ENCODE measurements at regions not wholly inside any gene's neighbourhood (a gene's known extent, or its start where the extent isn't known, plus 50 kb on each side); places are given as distances from the start of the nearest gene placed in this dataset.

- DNase-seq: no peak
- Histone ChIP-seq H3K27ac (ENCODE audit: low read length) (no peak overlapping the region), H3K4me1 (ENCODE audit: control insufficient read depth, insufficient read depth, low read length) (no peaks in the 10 kb centered on the region), H3K9me3 (ENCODE audit: control insufficient read depth, low read length) (no peaks in the 10 kb centered on the region), H3K4me3 (ENCODE audit: low read length) (no peak overlapping the region), H3K27me3 (ENCODE audit: control insufficient read depth, insufficient read depth) (no peaks in the 10 kb centered on the region)
- intact Hi-C loops (cut with DNase I): no loop called here
- no peak for ATAC-seq
- WGBS: 86% methylated on average over 14 of the region's 14 CpGs
Measured at GRCh38 chr15:93307513-93307912, 218.5 kb upstream of the RGMA start.

DNA sequence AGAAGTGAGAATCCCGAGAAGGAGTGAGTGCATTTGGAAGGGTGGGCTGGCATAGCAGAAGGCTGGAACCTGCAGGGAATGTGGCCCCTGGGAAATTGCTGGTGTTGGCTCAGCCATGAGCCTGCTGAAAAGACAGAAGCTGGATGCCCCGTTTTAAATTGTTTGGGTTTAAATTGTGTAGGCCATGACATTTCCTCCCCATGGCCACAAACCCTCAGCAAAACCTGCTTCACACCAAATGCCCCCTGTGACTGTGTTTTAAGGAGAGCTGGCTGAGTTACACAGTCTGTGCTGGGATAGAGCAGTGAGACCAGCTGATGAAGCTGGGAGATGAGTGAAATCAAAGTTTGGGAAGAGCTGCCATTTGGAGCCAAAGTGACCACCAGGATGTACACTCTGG lies 216.3 kb upstream of the RGMA start:
- DNase-seq (no peak), ATAC-seq (no peak)
- Histone ChIP-seq H3K27me3 (ENCODE audit: control insufficient read depth, insufficient read depth) (no peaks in the 10 kb centered on the region), H3K4me1 (ENCODE audit: control insufficient read depth, insufficient read depth, low read length) (peaks cover 2% of the 10 kb centered on the region), H3K27ac (ENCODE audit: low read length) (no peak overlapping the region), H3K9me3 (ENCODE audit: control insufficient read depth, low read length) (no peaks in the 10 kb centered on the region), H3K4me3 (ENCODE audit: low read length) (no peak overlapping the region)
- intact Hi-C loops (cut with DNase I): no loop called here
- 65% methylated on average over 2 of the region's 2 CpGs for WGBS

DNA sequence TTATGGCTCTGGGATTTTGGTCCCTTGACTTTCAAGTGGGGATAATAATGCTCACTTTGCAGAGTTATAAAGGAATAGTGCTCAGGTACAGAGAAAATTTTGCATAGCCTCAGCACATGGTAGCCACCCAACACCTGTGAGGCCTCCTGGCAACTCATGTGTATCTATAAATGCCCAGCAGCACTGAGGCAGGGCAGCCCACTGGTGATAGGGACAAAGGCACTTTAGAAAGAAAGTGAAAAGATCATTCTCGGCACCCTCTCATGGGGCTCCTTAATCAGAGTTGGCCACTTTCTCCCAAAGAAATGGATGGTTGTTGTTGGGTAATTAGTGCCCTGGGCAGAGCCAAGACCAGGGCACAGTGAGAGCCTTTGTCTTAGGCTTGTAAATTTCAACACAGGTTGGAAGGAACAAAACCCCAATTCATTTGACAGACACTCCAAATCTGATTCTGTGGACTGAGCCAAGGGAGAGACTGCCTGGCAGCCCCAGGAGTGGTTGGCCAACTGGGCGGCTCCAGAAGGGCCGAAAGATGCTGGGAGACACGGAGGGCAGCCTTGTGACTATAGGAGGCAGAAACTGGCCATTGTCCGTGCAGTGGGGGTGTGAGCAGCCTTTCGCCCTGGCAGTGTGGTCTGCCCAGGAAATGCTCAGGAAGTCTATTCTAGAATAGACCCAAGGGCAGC lies 213.2 kb upstream of the RGMA start:
- Histone ChIP-seq H3K27ac (ENCODE audit: low read length) (no peak overlapping the region), H3K27me3 (ENCODE audit: control insufficient read depth, insufficient read depth) (no peaks in the 10 kb centered on the region), H3K4me3 (ENCODE audit: low read length) (no peak overlapping the region), H3K4me1 (ENCODE audit: control insufficient read depth, insufficient read depth, low read length) (peaks cover 2% of the 10 kb centered on the region), H3K9me3 (ENCODE audit: control insufficient read depth, low read length) (no peaks in the 10 kb centered on the region)
- WGBS: 67% methylated on average over 6 of the region's 6 CpGs
- intact Hi-C loops (cut with DNase I): no loop called here
- no peak for DNase-seq
- peak; percentile 48 to 52 for ATAC-seq

DNA sequence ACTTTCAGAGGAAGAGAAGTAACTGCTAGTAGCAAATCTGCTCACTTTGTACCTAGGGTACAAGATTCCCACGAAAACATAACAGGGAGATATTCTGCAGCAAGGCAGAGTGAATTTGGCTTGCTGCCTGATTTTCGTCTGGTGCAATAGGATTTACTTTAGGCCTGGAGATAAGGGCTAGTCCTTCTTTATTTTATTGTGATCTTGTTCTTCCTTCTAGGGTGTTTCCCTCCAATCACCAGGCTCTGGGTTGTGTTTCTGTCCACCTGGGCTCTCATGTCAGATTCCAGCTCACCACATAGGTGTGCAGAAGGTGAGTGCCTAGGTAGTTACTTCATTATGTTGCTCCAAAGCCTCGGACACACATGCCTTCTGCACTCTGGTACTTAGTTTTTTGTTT lies 211.8 kb upstream of the RGMA start:
- no peak overlapping the region for H3K4me3 ChIP-seq (ENCODE audit: low read length)
- H3K4me1 ChIP-seq (ENCODE audit: control insufficient read depth, insufficient read depth, low read length): peaks cover 2% of the 10 kb centered on the region
- intact Hi-C loops (cut with DNase I): no loop called here
- no peaks in the 10 kb centered on the region for H3K27me3 ChIP-seq (ENCODE audit: control insufficient read depth, insufficient read depth)
- ATAC-seq (no peak), DNase-seq (peak in 1 of 3 donors; percentile 50)
- 38% methylated on average over 3 of the region's 3 CpGs for WGBS
- no peaks in the 10 kb centered on the region for H3K9me3 ChIP-seq (ENCODE audit: control insufficient read depth, low read length)
- no peak overlapping the region for H3K27ac ChIP-seq (ENCODE audit: low read length)

- intact Hi-C loops (cut with DNase I): no loop called here
- H3K4me3 ChIP-seq (ENCODE audit: low read length): no peak overlapping the region
- no peaks in the 10 kb centered on the region for H3K9me3 ChIP-seq (ENCODE audit: control insufficient read depth, low read length)
- no peak for ATAC-seq
- H3K27me3 ChIP-seq (ENCODE audit: control insufficient read depth, insufficient read depth): no peaks in the 10 kb centered on the region
- DNase-seq: no peak
- peaks cover 2% of the 10 kb centered on the region for H3K4me1 ChIP-seq (ENCODE audit: control insufficient read depth, insufficient read depth, low read length)
- no peak overlapping the region for H3K27ac ChIP-seq (ENCODE audit: low read length)
- WGBS: 92% methylated on average over 6 of the region's 6 CpGs
Measured at GRCh38 chr15:93299675-93300074, 210.7 kb upstream of the RGMA start.

DNA sequence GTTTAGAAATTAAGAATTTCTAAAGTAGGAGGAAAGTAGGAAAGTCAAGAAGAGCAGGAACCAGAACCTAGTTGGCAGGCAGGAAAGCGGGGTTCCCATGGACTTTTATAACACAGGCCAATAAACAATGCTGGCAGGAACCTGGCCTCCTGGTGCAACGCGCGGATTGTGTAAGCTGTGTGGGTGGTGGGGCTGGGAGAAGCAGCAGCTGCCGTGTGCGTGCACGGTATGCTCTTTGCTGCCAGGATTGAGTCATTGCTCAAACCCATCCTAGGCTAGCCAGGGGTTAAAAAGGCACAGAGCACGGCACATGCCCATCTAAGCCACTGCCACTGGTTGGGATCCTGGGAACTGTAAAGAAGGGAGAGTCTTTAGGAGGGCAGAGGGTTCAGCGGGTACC lies 209.9 kb upstream of the RGMA start:
- Histone ChIP-seq H3K27ac (ENCODE audit: low read length) (no peak overlapping the region), H3K27me3 (ENCODE audit: control insufficient read depth, insufficient read depth) (no peaks in the 10 kb centered on the region), H3K4me1 (ENCODE audit: control insufficient read depth, insufficient read depth, low read length) (peaks cover 2% of the 10 kb centered on the region), H3K4me3 (ENCODE audit: low read length) (no peak overlapping the region), H3K9me3 (ENCODE audit: control insufficient read depth, low read length) (no peaks in the 10 kb centered on the region)
- WGBS: 79% methylated on average over 9 of the region's 9 CpGs
- DNase-seq (no peak), ATAC-seq (no peak)
- intact Hi-C loops (cut with DNase I): no loop called here

- H3K9me3 ChIP-seq (ENCODE audit: control insufficient read depth, low read length): no peaks in the 10 kb centered on the region
- no peak overlapping the region for H3K4me3 ChIP-seq (ENCODE audit: low read length)
- no peaks in the 10 kb centered on the region for H3K27me3 ChIP-seq (ENCODE audit: control insufficient read depth, insufficient read depth)
- H3K27ac ChIP-seq (ENCODE audit: low read length): no peak overlapping the region
- peak in 1 of 2 donors; percentile 43 for ATAC-seq
- intact Hi-C loops (cut with DNase I): no loop called here
- WGBS: 39% methylated on average over 6 of the region's 6 CpGs
- no peak for DNase-seq
- H3K4me1 ChIP-seq (ENCODE audit: control insufficient read depth, insufficient read depth, low read length): no peaks in the 10 kb centered on the region
Measured at GRCh38 chr15:93296759-93297500, 207.9 kb upstream of the RGMA start.

- DNase-seq (no peak), ATAC-seq (no peak)
- WGBS: 83% methylated on average over 1 of the region's 1 CpG
- intact Hi-C loops (cut with DNase I): no loop called here
- H3K4me1 ChIP-seq (ENCODE audit: control insufficient read depth, insufficient read depth, low read length): no peaks in the 10 kb centered on the region
- H3K4me3 ChIP-seq (ENCODE audit: low read length): no peak overlapping the region
- H3K27ac ChIP-seq (ENCODE audit: low read length): no peak overlapping the region
- H3K9me3 ChIP-seq (ENCODE audit: control insufficient read depth, low read length): no peaks in the 10 kb centered on the region
- no peaks in the 10 kb centered on the region for H3K27me3 ChIP-seq (ENCODE audit: control insufficient read depth, insufficient read depth)
Measured at GRCh38 chr15:93294896-93295295, 205.9 kb upstream of the RGMA start.

- no peak overlapping the region for H3K27ac ChIP-seq (ENCODE audit: low read length)
- H3K27me3 ChIP-seq (ENCODE audit: control insufficient read depth, insufficient read depth): no peaks in the 10 kb centered on the region
- H3K4me1 ChIP-seq (ENCODE audit: control insufficient read depth, insufficient read depth, low read length): no peaks in the 10 kb centered on the region
- H3K9me3 ChIP-seq (ENCODE audit: control insufficient read depth, low read length): no peaks in the 10 kb centered on the region
- H3K4me3 ChIP-seq (ENCODE audit: low read length): no peak overlapping the region
- ATAC-seq (no peak), DNase-seq (no peak)
- WGBS: 67% methylated on average over 1 of the region's 1 CpG
- intact Hi-C loops (cut with DNase I): no loop called here
Measured at GRCh38 chr15:93294066-93294465, 205.1 kb upstream of the RGMA start.

- no peaks in the 10 kb centered on the region for H3K27me3 ChIP-seq (ENCODE audit: control insufficient read depth, insufficient read depth)
- DNase-seq (no peak), ATAC-seq (no peak)
- H3K4me3 ChIP-seq (ENCODE audit: low read length): no peak overlapping the region
- no peaks in the 10 kb centered on the region for H3K9me3 ChIP-seq (ENCODE audit: control insufficient read depth, low read length)
- 97% methylated on average over 5 of the region's 5 CpGs for WGBS
- H3K27ac ChIP-seq (ENCODE audit: low read length): no peak overlapping the region
- peaks cover 2% of the 10 kb centered on the region for H3K4me1 ChIP-seq (ENCODE audit: control insufficient read depth, insufficient read depth, low read length)
- intact Hi-C loops (cut with DNase I): no loop called here
Measured at GRCh38 chr15:93291380-93291779, 202.4 kb upstream of the RGMA start.

GRCh38 chr15:93290618-93290946 lies 201.6 kb upstream of the RGMA start:
- peaks cover 2% of the 10 kb centered on the region for H3K4me1 ChIP-seq (ENCODE audit: control insufficient read depth, insufficient read depth, low read length)

More at GRCh38 chr15:93290618-93290946, 201.6 kb upstream of the RGMA start:
- ATAC-seq: no peak
- WGBS: 72% methylated on average over 4 of the region's 4 CpGs
- Histone ChIP-seq H3K27me3 (ENCODE audit: control insufficient read depth, insufficient read depth) (no peaks in the 10 kb centered on the region), H3K9me3 (ENCODE audit: control insufficient read depth, low read length) (no peaks in the 10 kb centered on the region), H3K27ac (ENCODE audit: low read length) (no peak overlapping the region), H3K4me3 (ENCODE audit: low read length) (no peak overlapping the region)
- no peak for DNase-seq
- intact Hi-C loops (cut with DNase I): no loop called here
